ENCODE measurements at regions not wholly inside any gene's neighbourhood (a gene's known extent, or its start where the extent isn't known, plus 50 kb on each side); places are given as distances from the start of the nearest gene placed in this dataset.

- Histone ChIP-seq H3K9me2 (ENCODE audit: insufficient read depth) (no peaks in the 10 kb centered on the region), H4K20me1 (ENCODE audit: insufficient read depth) (no peaks in the 10 kb centered on the region), H3F3A (ENCODE audit: insufficient read depth) (no peaks in the 10 kb centered on the region), H3K4me3 (no peak overlapping the region), H3K79me2 (ENCODE audit: insufficient read depth) (no peaks in the 10 kb centered on the region), H3K9me3 (ENCODE audit: low read depth) (peaks cover 6% of the 10 kb centered on the region), H3K27me3 (replicated peaks; ENCODE audit: insufficient read depth) (no peaks in the 10 kb centered on the region), H3K27ac (no peak overlapping the region), H3K9ac (no peak overlapping the region), H3K36me3 (ENCODE audit: low read depth) (no peaks in the 10 kb centered on the region), H3K4me1 (ENCODE audit: insufficient read depth) (no peaks in the 10 kb centered on the region), H2AFZ (no peak overlapping the region), H3K4me2 (ENCODE audit: unreplicated experiment) (no peak overlapping the region)
- no peak for DNase-seq
- TF ChIP-seq EZH2phosphoT487 (IDR thresholded peaks at IDR 0.05; ENCODE audit: insufficient read depth, low read depth) (no peak), EZH2 (IDR thresholded peaks at IDR 0.05; ENCODE audit: insufficient read depth, poor library complexity, severe bottlenecking) (no peak)
- in situ Hi-C loops (cut with MboI): no loop called here
- 55 to 59% methylated on average over 2 of the region's 2 CpGs for WGBS, 2 experiments (ENCODE audit: low coverage in 1 of 2, low lambda C conversion rate in 2 of 2, missing lambda C conversion rate in 2 of 2)
Measured at GRCh38 chr2:198973785-198974184, 484.0 kb downstream of the SATB2 start.

- Histone ChIP-seq H4K20me1 (ENCODE audit: insufficient read depth) (no peaks in the 10 kb centered on the region), H3K27ac (no peak overlapping the region), H2AFZ (no peak overlapping the region), H3K4me2 (ENCODE audit: unreplicated experiment) (no peak overlapping the region), H3K36me3 (ENCODE audit: low read depth) (no peaks in the 10 kb centered on the region), H3K4me3 (no peak overlapping the region), H3K79me2 (ENCODE audit: insufficient read depth) (no peaks in the 10 kb centered on the region), H3K9me3 (ENCODE audit: low read depth) (peaks cover 6% of the 10 kb centered on the region), H3F3A (ENCODE audit: insufficient read depth) (no peaks in the 10 kb centered on the region), H3K4me1 (ENCODE audit: insufficient read depth) (no peaks in the 10 kb centered on the region), H3K9ac (no peak overlapping the region), H3K9me2 (ENCODE audit: insufficient read depth) (no peaks in the 10 kb centered on the region), H3K27me3 (replicated peaks; ENCODE audit: insufficient read depth) (no peaks in the 10 kb centered on the region)
- DNase-seq: no peak
- in situ Hi-C loops (cut with MboI): no loop called here
- 55 to 59% methylated on average over 3 of the region's 3 CpGs for WGBS, 2 experiments (ENCODE audit: low coverage in 1 of 2, low lambda C conversion rate in 2 of 2, missing lambda C conversion rate in 2 of 2)
- TF ChIP-seq EZH2phosphoT487 (IDR thresholded peaks at IDR 0.05; ENCODE audit: insufficient read depth, low read depth) (no peak), EZH2 (IDR thresholded peaks at IDR 0.05; ENCODE audit: insufficient read depth, poor library complexity, severe bottlenecking) (no peak)
Measured at GRCh38 chr2:198973181-198973580, 484.6 kb downstream of the SATB2 start.

- H3K4me2 ChIP-seq (ENCODE audit: unreplicated experiment): no peak overlapping the region
- DNase-seq: no peak
- in situ Hi-C loops (cut with MboI): no loop called here
- H3K9me3 ChIP-seq (ENCODE audit: low read depth): no peaks in the 10 kb centered on the region
- H3K4me1 ChIP-seq (ENCODE audit: insufficient read depth): no peaks in the 10 kb centered on the region
- H3K79me2 ChIP-seq (ENCODE audit: insufficient read depth): no peaks in the 10 kb centered on the region
- no peak overlapping the region for H3K9ac ChIP-seq
- no peak overlapping the region for H3K27ac ChIP-seq
- no peak overlapping the region for H2AFZ ChIP-seq
- H3F3A ChIP-seq (ENCODE audit: insufficient read depth): no peaks in the 10 kb centered on the region
- no peaks in the 10 kb centered on the region for H3K36me3 ChIP-seq (ENCODE audit: low read depth)
- no peak overlapping the region for H3K4me3 ChIP-seq
- TF ChIP-seq EZH2 (IDR thresholded peaks at IDR 0.05; ENCODE audit: insufficient read depth, poor library complexity, severe bottlenecking) (no peak), EZH2phosphoT487 (IDR thresholded peaks at IDR 0.05; ENCODE audit: insufficient read depth, low read depth) (no peak)
- H3K27me3 ChIP-seq (replicated peaks; ENCODE audit: insufficient read depth): no peaks in the 10 kb centered on the region
- WGBS, 2 experiments (ENCODE audit: low coverage in 1 of 2, low lambda C conversion rate in 2 of 2, missing lambda C conversion rate in 2 of 2): 91 to 95% methylated on average over 2 of the region's 2 CpGs
- no peaks in the 10 kb centered on the region for H4K20me1 ChIP-seq (ENCODE audit: insufficient read depth)
- no peaks in the 10 kb centered on the region for H3K9me2 ChIP-seq (ENCODE audit: insufficient read depth)
Measured at GRCh38 chr2:198968545-198968944, 489.2 kb downstream of the SATB2 start.

GRCh38 chr2:198966269-198966668 is 491.5 kb downstream of the SATB2 start:
- Histone ChIP-seq H4K20me1 (ENCODE audit: insufficient read depth) (no peaks in the 10 kb centered on the region), H2AFZ (no peak overlapping the region), H3K9me3 (ENCODE audit: low read depth) (no peaks in the 10 kb centered on the region), H3K79me2 (ENCODE audit: insufficient read depth) (no peaks in the 10 kb centered on the region), H3K27me3 (replicated peaks; ENCODE audit: insufficient read depth) (no peaks in the 10 kb centered on the region), H3K4me2 (ENCODE audit: unreplicated experiment) (no peak overlapping the region), H3K27ac (no peak overlapping the region), H3K9me2 (ENCODE audit: insufficient read depth) (no peaks in the 10 kb centered on the region), H3K4me1 (ENCODE audit: insufficient read depth) (no peaks in the 10 kb centered on the region), H3K36me3 (ENCODE audit: low read depth) (no peaks in the 10 kb centered on the region), H3K4me3 (no peak overlapping the region), H3K9ac (no peak overlapping the region), H3F3A (ENCODE audit: insufficient read depth) (no peaks in the 10 kb centered on the region)
- in situ Hi-C loops (cut with MboI): no loop called here
- no peak for DNase-seq
- no peak for TF ChIP-seq EZH2phosphoT487 (IDR thresholded peaks at IDR 0.05; ENCODE audit: insufficient read depth, low read depth)
- no peak for TF ChIP-seq EZH2 (IDR thresholded peaks at IDR 0.05; ENCODE audit: insufficient read depth, poor library complexity, severe bottlenecking)

- Histone ChIP-seq H3K79me2 (ENCODE audit: insufficient read depth) (no peaks in the 10 kb centered on the region), H3K4me1 (ENCODE audit: insufficient read depth) (peaks cover 6% of the 10 kb centered on the region; the same call in 1 of the 2 replicates), H3K4me2 (ENCODE audit: unreplicated experiment) (no peak overlapping the region), H4K20me1 (ENCODE audit: insufficient read depth) (no peaks in the 10 kb centered on the region), H3K4me3 (no peak overlapping the region), H2AFZ (no peak overlapping the region), H3K27me3 (replicated peaks; ENCODE audit: insufficient read depth) (no peaks in the 10 kb centered on the region), H3K27ac (no peak overlapping the region), H3K36me3 (ENCODE audit: low read depth) (no peaks in the 10 kb centered on the region), H3K9me3 (ENCODE audit: low read depth) (no peaks in the 10 kb centered on the region), H3K9me2 (ENCODE audit: insufficient read depth) (no peaks in the 10 kb centered on the region), H3F3A (ENCODE audit: insufficient read depth) (no peaks in the 10 kb centered on the region), H3K9ac (no peak overlapping the region)
- TF ChIP-seq EZH2phosphoT487 (IDR thresholded peaks at IDR 0.05; ENCODE audit: insufficient read depth, low read depth): no peak
- TF ChIP-seq EZH2 (IDR thresholded peaks at IDR 0.05; ENCODE audit: insufficient read depth, poor library complexity, severe bottlenecking): no peak
- in situ Hi-C loops (cut with MboI): no loop called here
- no peak for DNase-seq
Measured at GRCh38 chr2:198961547-198961946, 496.2 kb downstream of the SATB2 start.
